ENCODE measurements at regions not wholly inside any gene's neighbourhood (a gene's known extent, or its start where the extent isn't known, plus 50 kb on each side); places are given as distances from the start of the nearest gene placed in this dataset.

- H3K14ac ChIP-seq (replicated peaks; ENCODE audit: low read depth, low read length), result no peak overlapping the region
- no peak overlapping the region for H2AK9ac ChIP-seq (replicated peaks; ENCODE audit: low read depth, low read length, poor library complexity)
- H3K4me1 ChIP-seq (ENCODE audit: control insufficient read depth, insufficient read depth, low read length), result no peaks in the 10 kb centered on the region
- no peaks in the 10 kb centered on the region for H4K20me1 ChIP-seq (ENCODE audit: insufficient read depth, low read length)
- H3K27me3 ChIP-seq (ENCODE audit: control insufficient read depth, insufficient read depth, low read length), result no peaks in the 10 kb centered on the region
- no peak overlapping the region for H3K27ac ChIP-seq (ENCODE audit: insufficient read depth, low read length)
- TF ChIP-seq CTCF (conservative IDR thresholded peaks at IDR 0.05; ENCODE audit: low read depth, low read length) (no peak), RCOR1 (IDR thresholded peaks at IDR 0.05; ENCODE audit: insufficient replicate concordance, low read length) (no peak), BHLHE40 (IDR thresholded peaks at IDR 0.05; ENCODE audit: low read depth, low read length) (no peak), POLR2A (IDR thresholded peaks at IDR 0.05; ENCODE audit: low read depth, low read length) (no peak), NFE2L2 (IDR thresholded peaks at IDR 0.05; ENCODE audit: low read depth, low read length) (no peak), MXI1 (IDR thresholded peaks at IDR 0.05; ENCODE audit: borderline replicate concordance, low read depth, low read length) (no peak), RAD21 (IDR thresholded peaks at IDR 0.05; ENCODE audit: low read length) (no peak)
- H2BK5ac ChIP-seq (ENCODE audit: low read depth, low read length, poor library complexity, severe bottlenecking), result no peak overlapping the region
- no peak overlapping the region for H3K56ac ChIP-seq (ENCODE audit: extremely low read depth, insufficient read depth, low read length)
- no peak for ATAC-seq (ENCODE audit: low read depth)
- no CpG with 5 or more reads among the region's 8 CpGs for WGBS, 2 experiments (ENCODE audit: extremely low coverage in 2 of 2, insufficient read length in 1 of 2)
- no peak overlapping the region for H2BK120ac ChIP-seq (ENCODE audit: low read depth, low read length)
- H4K5ac ChIP-seq (ENCODE audit: low read depth, low read length), result no peak overlapping the region
- H2BK20ac ChIP-seq (ENCODE audit: low read depth, low read length), result no peak overlapping the region
- no peak overlapping the region for H4K91ac ChIP-seq (ENCODE audit: insufficient read depth, low read depth, low read length)
- DNase-seq, result no peak
- no peak overlapping the region for H3K4ac ChIP-seq (ENCODE audit: low read depth, low read length)
- no peaks in the 10 kb centered on the region for H3K36me3 ChIP-seq (ENCODE audit: control insufficient read depth, insufficient read depth, low read length)
- dilution Hi-C loops (cut with HindIII; ENCODE audit: low sequenced_read_pairs, unreplicated experiment) (no loop called here), intact Hi-C loops (cut with micrococcal nuclease) (no loop called here), in situ Hi-C loops (cut with MboI; ENCODE audit: low sequenced_read_pairs) (no loop called here)
- no peaks in the 10 kb centered on the region for H3K79me1 ChIP-seq (ENCODE audit: low read depth in 1 of 2, low read length in 2 of 2)
- no peak overlapping the region for H2BK15ac ChIP-seq (ENCODE audit: low read depth, low read length)
- no peak overlapping the region for H3K9ac ChIP-seq (ENCODE audit: low read depth, low read length)
- POLR2A ChIA-PET (ENCODE audit: unreplicated experiment), result no interaction called here
- no peak overlapping the region for H3K23ac ChIP-seq (ENCODE audit: low read depth, low read length)
- no peaks in the 10 kb centered on the region for H3K9me1 ChIP-seq (ENCODE audit: insufficient read depth, low read length)
- H4K8ac ChIP-seq (ENCODE audit: low read depth in 2 of 2, low read length in 2 of 2), result no peak overlapping the region
- no peak overlapping the region for H2AK5ac ChIP-seq (ENCODE audit: low read depth, low read length)
- BruUV-seq (replicated peaks), result no TSS peak
- H2AFZ ChIP-seq (replicated peaks; ENCODE audit: low read length, poor library complexity), result no peak overlapping the region
- no peak overlapping the region for H3K4me3 ChIP-seq (ENCODE audit: insufficient read depth, low read depth, low read length)
- CTCF ChIA-PET, result no interaction called here
- peaks cover 29% of the 10 kb centered on the region for H3K9me3 ChIP-seq (ENCODE audit: control insufficient read depth, insufficient read depth, low read length)
- H3K18ac ChIP-seq (ENCODE audit: low read depth, low read length), result no peak overlapping the region
- no peak overlapping the region for H3K4me2 ChIP-seq (ENCODE audit: low read depth, low read length)
Measured at GRCh38 chr6:167645368-167645767, 181.3 kb upstream of the AFDN start.

Data from IMR-90 (cell line).